Peyer's patch (tissue), 4 donors: ENCODE measurements at regions not wholly inside any gene's neighbourhood (a gene's known extent, or its start where the extent isn't known, plus 50 kb on each side); places are given as distances from the start of the nearest gene placed in this dataset.

Experiments used
- POLR2A ChIP-seq, 2 donors: fragments of 450-650 bp; IDR thresholded peaks; one replicate each; pipeline ENCODE4 v1.5.1; 2017; ENCODE audit warnings: antibody characterized with exemption in 2 of 2, mild to moderate bottlenecking in 2 of 2, moderate library complexity in 2 of 2
- TF ChIP-seq, protein P1 (sequence below), 6 experiments: fragments of 450-650 bp in 4 of 6; fragments of 200-600 bp in 2 of 6; sonication (generic) in 1 of 6; IDR thresholded peaks; one replicate each; pipeline ENCODE4 v1.5.1; 2017 to 2019; ENCODE audit warnings: antibody characterized with exemption in 6 of 6, mild to moderate bottlenecking in 3 of 6, moderate library complexity in 1 of 6

DNA sequence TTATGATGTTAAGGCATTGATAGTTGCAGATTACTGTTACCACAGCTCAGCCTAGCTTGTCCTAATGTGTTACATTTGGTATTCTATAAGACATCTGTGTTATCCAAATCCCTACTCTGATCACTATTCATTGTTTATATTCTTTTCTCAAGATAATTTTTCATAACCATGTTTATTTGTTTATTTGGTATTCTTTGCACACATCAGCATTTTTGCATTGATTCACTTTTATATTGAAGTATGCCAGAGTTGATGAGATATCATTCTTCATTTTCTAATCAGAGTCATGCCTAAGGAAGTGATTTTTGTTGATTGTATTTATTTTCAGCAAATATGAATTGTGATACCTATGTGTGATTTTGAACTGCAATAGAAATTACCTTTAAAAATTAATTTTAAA is 61.2 kb upstream of the PDHA2 start:
- TF ChIP-seq, protein P1, sequence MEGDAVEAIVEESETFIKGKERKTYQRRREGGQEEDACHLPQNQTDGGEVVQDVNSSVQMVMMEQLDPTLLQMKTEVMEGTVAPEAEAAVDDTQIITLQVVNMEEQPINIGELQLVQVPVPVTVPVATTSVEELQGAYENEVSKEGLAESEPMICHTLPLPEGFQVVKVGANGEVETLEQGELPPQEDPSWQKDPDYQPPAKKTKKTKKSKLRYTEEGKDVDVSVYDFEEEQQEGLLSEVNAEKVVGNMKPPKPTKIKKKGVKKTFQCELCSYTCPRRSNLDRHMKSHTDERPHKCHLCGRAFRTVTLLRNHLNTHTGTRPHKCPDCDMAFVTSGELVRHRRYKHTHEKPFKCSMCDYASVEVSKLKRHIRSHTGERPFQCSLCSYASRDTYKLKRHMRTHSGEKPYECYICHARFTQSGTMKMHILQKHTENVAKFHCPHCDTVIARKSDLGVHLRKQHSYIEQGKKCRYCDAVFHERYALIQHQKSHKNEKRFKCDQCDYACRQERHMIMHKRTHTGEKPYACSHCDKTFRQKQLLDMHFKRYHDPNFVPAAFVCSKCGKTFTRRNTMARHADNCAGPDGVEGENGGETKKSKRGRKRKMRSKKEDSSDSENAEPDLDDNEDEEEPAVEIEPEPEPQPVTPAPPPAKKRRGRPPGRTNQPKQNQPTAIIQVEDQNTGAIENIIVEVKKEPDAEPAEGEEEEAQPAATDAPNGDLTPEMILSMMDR (IDR thresholded peaks at IDR 0.05): no peak
- TF ChIP-seq POLR2A (IDR thresholded peaks at IDR 0.05): no peak
